GM21423 (cell line): ENCODE measurements at regions not wholly inside any gene's neighbourhood (a gene's known extent, or its start where the extent isn't known, plus 50 kb on each side); places are given as distances from the start of the nearest gene placed in this dataset.

Experiments used
- ATAC-seq: cut with Tn5 transposase; IDR thresholded peaks from one replicate; pipeline ENCODE4 v1.9.1; 2021; ENCODE audit warnings: mild to moderate bottlenecking, moderate library complexity; ENCODE audit not compliant: unreplicated experiment

GRCh38 chr6:103255132-103255531, 1604.6 kb downstream of the HACE1 start:
- ATAC-seq, result no peak

GRCh38 chr6:103236923-103237322, 1622.8 kb downstream of the HACE1 start:
- ATAC-seq, result no peak

GRCh38 chr6:103231181-103231580, 1628.5 kb downstream of the HACE1 start:
- ATAC-seq, result no peak

GRCh38 chr6:103215847-103216246, 1643.9 kb downstream of the HACE1 start:
- no peak for ATAC-seq

- no peak for ATAC-seq
Observed at GRCh38 chr6:103210686-103211085, 1649.0 kb downstream of the HACE1 start.

- ATAC-seq, result no peak
Observed at GRCh38 chr6:103198386-103198785, 1661.3 kb downstream of the HACE1 start.

- no peak for ATAC-seq
Observed at GRCh38 chr6:103193413-103193812, 1666.3 kb downstream of the HACE1 start.

- ATAC-seq, result no peak
Observed at GRCh38 chr6:103191391-103192093, 1668.2 kb downstream of the HACE1 start.

GRCh38 chr6:103184776-103185175, 1674.9 kb downstream of the HACE1 start:
- ATAC-seq, result no peak

- ATAC-seq, result no peak
Observed at GRCh38 chr6:103183831-103184411, 1675.8 kb downstream of the HACE1 start.

- no peak for ATAC-seq
Observed at GRCh38 chr6:103178193-103178592, 1681.5 kb downstream of the HACE1 start.

- no peak for ATAC-seq
Observed at GRCh38 chr6:103177791-103178190, 1681.9 kb downstream of the HACE1 start.

- ATAC-seq, result no peak
Observed at GRCh38 chr6:103175056-103175455, 1684.7 kb downstream of the HACE1 start.

- ATAC-seq, result no peak
Observed at GRCh38 chr6:103167345-103168071, 1692.2 kb downstream of the HACE1 start.

- no peak for ATAC-seq
Observed at GRCh38 chr6:103154779-103155572, 1704.7 kb downstream of the HACE1 start.

GRCh38 chr6:103153016-103153415, 1706.7 kb downstream of the HACE1 start:
- ATAC-seq, result no peak

- ATAC-seq, result no peak
Observed at GRCh38 chr6:103142902-103143301, 1716.8 kb downstream of the HACE1 start.

- no peak for ATAC-seq
Observed at GRCh38 chr6:103140308-103141027, 1719.3 kb downstream of the HACE1 start.

- ATAC-seq, result no peak
Observed at GRCh38 chr6:103139377-103139776, 1720.3 kb downstream of the HACE1 start.

GRCh38 chr6:103124471-103124870, 1731.0 kb downstream of the GRIK2 start:
- ATAC-seq, result no peak
